ENCODE measurements at regions not wholly inside any gene's neighbourhood (a gene's known extent, or its start where the extent isn't known, plus 50 kb on each side); places are given as distances from the start of the nearest gene placed in this dataset.

GRCh38 chr20:12679447-12679846 lies 329.3 kb upstream of the SPTLC3 start:
- DNase-seq (ENCODE audit: low spot score): no peak

GRCh38 chr20:12682613-12683012 lies 326.2 kb upstream of the SPTLC3 start:
- TF ChIP-seq CTCF (IDR thresholded peaks at IDR 0.05; ENCODE audit: extremely low read depth, missing control alignments): no peak
- no peak for DNase-seq (ENCODE audit: low spot score)

More at GRCh38 chr20:12679447-12679846, 329.3 kb upstream of the SPTLC3 start:
- TF ChIP-seq CTCF (IDR thresholded peaks at IDR 0.05; ENCODE audit: extremely low read depth, missing control alignments): no peak

- DNase-seq (ENCODE audit: low spot score): no peak
- TF ChIP-seq CTCF (IDR thresholded peaks at IDR 0.05; ENCODE audit: extremely low read depth, missing control alignments): no peak
Measured at GRCh38 chr20:12687476-12687875, 321.3 kb upstream of the SPTLC3 start.

- no peak for DNase-seq (ENCODE audit: low spot score)
- no peak for TF ChIP-seq CTCF (IDR thresholded peaks at IDR 0.05; ENCODE audit: extremely low read depth, missing control alignments)
Measured at GRCh38 chr20:12695937-12696336, 312.8 kb upstream of the SPTLC3 start.

GRCh38 chr20:12698817-12699216 lies 310.0 kb upstream of the SPTLC3 start:
- no peak for DNase-seq (ENCODE audit: low spot score)
- no peak for TF ChIP-seq CTCF (IDR thresholded peaks at IDR 0.05; ENCODE audit: extremely low read depth, missing control alignments)

- no peak for TF ChIP-seq CTCF (IDR thresholded peaks at IDR 0.05; ENCODE audit: extremely low read depth, missing control alignments)
- DNase-seq (ENCODE audit: low spot score): no peak
Measured at GRCh38 chr20:12699374-12700228, 309.2 kb upstream of the SPTLC3 start.

GRCh38 chr20:12700701-12701100 lies 308.1 kb upstream of the SPTLC3 start:
- TF ChIP-seq CTCF (IDR thresholded peaks at IDR 0.05; ENCODE audit: extremely low read depth, missing control alignments): no peak
- DNase-seq (ENCODE audit: low spot score): no peak

All from GM20000 (cell line).